MM.1S (cell line): ENCODE measurements at regions not wholly inside any gene's neighbourhood (a gene's known extent, or its start where the extent isn't known, plus 50 kb on each side); places are given as distances from the start of the nearest gene placed in this dataset.

Experiments used
- DNase-seq: peaks from one replicate; pipeline ENCODE4 v3.0.0-alpha.2; 2015
- H2AFZ ChIP-seq: fragments of 300-600 bp; sonication (generic); 2 replicates; pipeline ENCODE4 v1.6.0; 2016; ENCODE audit warnings: antibody characterized with exemption, low read length
- H3F3A ChIP-seq: fragments of 300-600 bp; sonication (generic); 2 replicates; pipeline ENCODE4 v1.6.1; 2016; ENCODE audit warnings: mild to moderate bottlenecking, antibody characterized with exemption, low read length, moderate library complexity, mixed read lengths; ENCODE audit not compliant: insufficient read depth
- H3K27ac ChIP-seq: fragments of 300-600 bp; sonication (generic); 2 replicates; pipeline ENCODE4 v1.5.1; 2016; ENCODE audit warnings: mild to moderate bottlenecking, low read length
- H3K27me3 ChIP-seq: fragments of 300-600 bp; sonication (generic); replicated peaks from 2 replicates; pipeline ENCODE4 v1.6.0; 2016; ENCODE audit warnings: low read length; ENCODE audit not compliant: insufficient read depth
- H3K36me3 ChIP-seq: fragments of 300-600 bp; sonication (generic); replicated peaks from 2 replicates; pipeline ENCODE4 v1.6.1; 2016; ENCODE audit warnings: mild to moderate bottlenecking, low read length, mixed read lengths; ENCODE audit not compliant: insufficient read depth
- H3K4me1 ChIP-seq: fragments of 300-600 bp; sonication (generic); 2 replicates; pipeline ENCODE4 v1.6.1; 2016; ENCODE audit warnings: low read length, mixed read lengths
- H3K4me2 ChIP-seq: fragments of 300-600 bp; sonication (generic); 2 replicates; pipeline ENCODE4 v1.6.0; 2016; ENCODE audit warnings: low read depth, low read length
- H3K4me3 ChIP-seq: fragments of 300-600 bp; sonication (generic); 2 replicates; pipeline ENCODE4 v1.5.1; 2016; ENCODE audit warnings: low read length, mixed read lengths
- H3K79me2 ChIP-seq: fragments of 300-600 bp; sonication (generic); 2 replicates; pipeline ENCODE4 v1.6.1; 2016; ENCODE audit warnings: mixed run types, low read length, mixed read lengths
- H3K9ac ChIP-seq: fragments of 300-600 bp; sonication (generic); 2 replicates; pipeline ENCODE4 v1.6.1; 2016; ENCODE audit warnings: low read length, mixed read lengths
- H3K9me2 ChIP-seq: fragments of 300-600 bp; sonication (generic); replicated peaks from 2 replicates; pipeline ENCODE4 v1.6.1; 2016; ENCODE audit warnings: mild to moderate bottlenecking, low read length, mixed read lengths; ENCODE audit not compliant: insufficient read depth
- H3K9me3 ChIP-seq: fragments of 300-600 bp; sonication (generic); replicated peaks from 2 replicates; pipeline ENCODE4 v1.6.1; 2016; ENCODE audit warnings: mild to moderate bottlenecking, low read length, mixed read lengths; ENCODE audit not compliant: insufficient read depth
- H4K20me1 ChIP-seq: fragments of 300-600 bp; sonication (generic); 2 replicates; pipeline ENCODE4 v1.6.1; 2016; ENCODE audit warnings: mild to moderate bottlenecking, low read length, moderate library complexity, mixed read lengths; ENCODE audit not compliant: insufficient read depth
- CTCF ChIP-seq: fragments of 300-600 bp; sonication (generic); IDR thresholded peaks from 2 replicates; pipeline ENCODE4 v1.5.1; 2016; ENCODE audit warnings: antibody characterized with exemption, low read length, mixed read lengths
- EZH2 ChIP-seq: fragments of 300-600 bp; sonication (generic); optimal IDR thresholded peaks from 2 replicates; pipeline ENCODE3; 2017; ENCODE audit warnings: low read depth, mild to moderate bottlenecking, antibody characterized with exemption, low read length, mixed read lengths
- EZH2phosphoT487 ChIP-seq: fragments of 300-600 bp; sonication (generic); IDR thresholded peaks from 2 replicates; pipeline ENCODE4 v1.6.1; 2018; ENCODE audit warnings: antibody characterized with exemption, low read length

GRCh38 chr16:35234679-35235078, 1775.3 kb downstream of the TP53TG3F start:
- Histone ChIP-seq H3K9ac (no peak overlapping the region), H3K9me2 (no peaks in the 10 kb centered on the region), H2AFZ (no peak overlapping the region), H3K4me3 (no peak overlapping the region), H4K20me1 (no peaks in the 10 kb centered on the region), H3K79me2 (no peaks in the 10 kb centered on the region), H3K9me3 (no peaks in the 10 kb centered on the region), H3K4me1 (no peaks in the 10 kb centered on the region), H3K4me2 (no peak overlapping the region), H3F3A (no peaks in the 10 kb centered on the region), H3K27me3 (no peaks in the 10 kb centered on the region), H3K27ac (no peak overlapping the region), H3K36me3 (no peaks in the 10 kb centered on the region)
- TF ChIP-seq EZH2phosphoT487 (no peak), EZH2 (no peak), CTCF (no peak)
- DNase-seq: no peak

- H3K27ac ChIP-seq: no peak overlapping the region
- H3K4me1 ChIP-seq: no peaks in the 10 kb centered on the region
- H3K4me3 ChIP-seq: no peak overlapping the region
- no peak overlapping the region for H3K9ac ChIP-seq
- no peaks in the 10 kb centered on the region for H3K36me3 ChIP-seq
- DNase-seq: no peak
- no peaks in the 10 kb centered on the region for H3K9me3 ChIP-seq
- H3K27me3 ChIP-seq: no peaks in the 10 kb centered on the region
- H4K20me1 ChIP-seq: no peaks in the 10 kb centered on the region
- no peaks in the 10 kb centered on the region for H3F3A ChIP-seq
- H3K79me2 ChIP-seq: no peaks in the 10 kb centered on the region
- no peak overlapping the region for H3K4me2 ChIP-seq
- H2AFZ ChIP-seq: no peak overlapping the region
- TF ChIP-seq EZH2phosphoT487 (no peak), CTCF (no peak), EZH2 (no peak)
- H3K9me2 ChIP-seq: no peaks in the 10 kb centered on the region
These were observed 1780.1 kb downstream of the TP53TG3F start for GRCh38 chr16:35239561-35239960.

- no peak overlapping the region for H3K9ac ChIP-seq
- H3K36me3 ChIP-seq: no peaks in the 10 kb centered on the region
- no peaks in the 10 kb centered on the region for H3K9me3 ChIP-seq
- no peak overlapping the region for H2AFZ ChIP-seq
- no peak overlapping the region for H3K4me2 ChIP-seq
- H3K4me1 ChIP-seq: no peaks in the 10 kb centered on the region
- H3K79me2 ChIP-seq: no peaks in the 10 kb centered on the region
- no peak overlapping the region for H3K27ac ChIP-seq
- no peaks in the 10 kb centered on the region for H4K20me1 ChIP-seq
- H3K27me3 ChIP-seq: no peaks in the 10 kb centered on the region
- no peaks in the 10 kb centered on the region for H3F3A ChIP-seq
- TF ChIP-seq EZH2 (no peak), EZH2phosphoT487 (no peak), CTCF (no peak)
- no peak for DNase-seq
- no peak overlapping the region for H3K4me3 ChIP-seq
- H3K9me2 ChIP-seq: no peaks in the 10 kb centered on the region
These were observed 1789.6 kb downstream of the TP53TG3F start for GRCh38 chr16:35249051-35249450.
